ENCODE measurements at regions not wholly inside any gene's neighbourhood (a gene's known extent, or its start where the extent isn't known, plus 50 kb on each side); places are given as distances from the start of the nearest gene placed in this dataset.
"Not testable (repeated sequence)": the region's sequence is repeated elsewhere in the genome, so short reads cannot be mapped to it uniquely, and the experiment has no call there.

GRCh38 chr20:29533566-29534177 lies 1723.8 kb upstream of the DEFB115 start:
- peak; percentile 0 for DNase-seq (ENCODE audit: low read depth)

- DNase-seq (ENCODE audit: low read depth) = not testable (repeated sequence)
These were observed 1690.4 kb upstream of the DEFB115 start for GRCh38 chr20:29566901-29567635.

- DNase-seq (ENCODE audit: low read depth) = not testable (repeated sequence)
These were observed 1689.8 kb upstream of the DEFB115 start for GRCh38 chr20:29567671-29568070.

- DNase-seq (ENCODE audit: low read depth) = not testable (repeated sequence)
These were observed 1687.3 kb upstream of the DEFB115 start for GRCh38 chr20:29570126-29570525.

GRCh38 chr20:29589530-29589929 lies 1667.9 kb upstream of the DEFB115 start:
- DNase-seq (ENCODE audit: low read depth) = not testable (repeated sequence)

- not testable (repeated sequence) for DNase-seq (ENCODE audit: low read depth)
These were observed 1653.3 kb upstream of the DEFB115 start for GRCh38 chr20:29604163-29604562.

- not testable (repeated sequence) for DNase-seq (ENCODE audit: low read depth)
These were observed 1651.3 kb upstream of the DEFB115 start for GRCh38 chr20:29606171-29606570.

GRCh38 chr20:29629395-29629794 lies 1628.1 kb upstream of the DEFB115 start:
- DNase-seq (ENCODE audit: low read depth) = not testable (repeated sequence)

Measured in stromal cell of bone marrow (primary cell).